ENCODE measurements at regions not wholly inside any gene's neighbourhood (a gene's known extent, or its start where the extent isn't known, plus 50 kb on each side); places are given as distances from the start of the nearest gene placed in this dataset.

- TF ChIP-seq CTCF (conservative IDR thresholded peaks at IDR 0.05; ENCODE audit: low read length) (no peak), EZH2phosphoT487 (IDR thresholded peaks at IDR 0.05; ENCODE audit: borderline replicate concordance) (no peak)
These were observed 1160.8 kb upstream of the B3GALT2 start for GRCh38 chr1:194347200-194347599.

All from Loucy (cell line).